Stimulated activated CD8-positive, alpha-beta memory T cell treated with anti-CD3 and anti-CD28 coated beads, Interleukin-7, amount 100 ng/mL, for 1 hour (primary cell): ENCODE measurements at regions not wholly inside any gene's neighbourhood (a gene's known extent, or its start where the extent isn't known, plus 50 kb on each side); places are given as distances from the start of the nearest gene placed in this dataset.

Experiments
- DNase-seq, 2 donors: peaks; one replicate each; pipeline ENCODE4 v3.0.0-alpha.2; 2020; ENCODE audit warnings: low read depth in 2 of 2

GRCh38 chr1:199319341-199319740, 680.5 kb downstream of the PTPRC start:
- no peak for DNase-seq

DNA sequence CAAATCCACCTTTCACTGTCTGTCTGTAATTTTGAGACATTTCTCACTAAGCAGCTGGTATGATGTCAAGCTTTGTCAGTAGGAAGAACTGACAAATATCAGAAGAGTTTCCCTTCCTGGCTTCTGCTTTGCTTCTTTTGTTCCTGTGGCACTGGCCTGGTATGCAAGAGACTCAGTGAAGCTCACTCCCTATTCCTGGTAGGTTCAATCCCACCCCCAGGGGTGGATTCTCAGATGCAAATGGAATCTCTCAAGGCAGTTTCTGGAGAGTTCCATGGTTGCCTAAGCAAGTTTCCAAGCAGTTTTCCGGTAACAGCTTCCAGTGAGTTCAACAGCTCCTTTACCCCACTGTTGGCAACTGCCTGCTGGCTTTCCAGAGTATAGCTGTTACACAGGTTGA, 683.4 kb downstream of the PTPRC start:
- DNase-seq, result no peak

- no peak for DNase-seq
Observed at GRCh38 chr1:199333180-199333579, 694.3 kb upstream of the NR5A2 start.

GRCh38 chr1:199335496-199335895, 692.0 kb upstream of the NR5A2 start:
- DNase-seq, result no peak

GRCh38 chr1:199336745-199337640, 690.5 kb upstream of the NR5A2 start:
- no peak for DNase-seq

DNA sequence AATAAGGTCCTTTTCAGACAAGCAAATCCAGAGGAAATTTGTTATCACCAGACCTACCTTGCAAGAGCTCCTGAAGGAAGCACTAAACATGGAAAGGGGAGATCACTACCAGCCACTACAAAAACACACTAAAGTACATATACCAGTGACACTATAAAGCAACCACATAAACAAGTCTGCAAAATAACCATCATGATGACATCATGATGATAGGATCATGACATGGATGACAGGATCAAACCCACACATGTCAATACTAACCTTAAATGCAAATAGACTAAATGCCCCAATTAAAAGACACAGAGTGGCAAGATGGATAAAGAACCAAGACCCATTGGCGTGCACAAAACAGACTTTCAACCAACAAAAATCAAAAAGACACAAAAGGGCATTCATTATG, 688.8 kb upstream of the NR5A2 start:
- no peak for DNase-seq

DNA sequence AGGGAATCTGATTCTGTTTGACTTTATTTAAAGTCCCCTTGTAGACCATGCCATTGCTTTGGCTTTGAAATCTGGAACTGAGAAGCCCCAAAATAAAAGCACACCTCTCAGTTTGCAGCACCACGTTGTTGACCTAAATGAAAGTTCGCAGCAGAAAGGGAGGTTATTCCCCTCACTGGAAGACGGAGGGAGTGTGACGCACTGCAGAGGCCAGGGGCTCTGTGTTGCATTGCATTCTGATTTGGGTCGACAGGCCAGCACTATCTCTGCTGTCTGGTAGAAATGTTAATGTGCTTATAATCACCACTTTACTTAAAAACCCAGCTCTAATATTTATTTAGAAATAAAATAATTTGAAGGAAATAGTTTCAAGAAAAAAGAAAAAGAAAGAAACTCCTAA, 675.2 kb upstream of the NR5A2 start:
- no peak for DNase-seq

GRCh38 chr1:199353906-199354305, 673.6 kb upstream of the NR5A2 start:
- DNase-seq, result no peak

DNA sequence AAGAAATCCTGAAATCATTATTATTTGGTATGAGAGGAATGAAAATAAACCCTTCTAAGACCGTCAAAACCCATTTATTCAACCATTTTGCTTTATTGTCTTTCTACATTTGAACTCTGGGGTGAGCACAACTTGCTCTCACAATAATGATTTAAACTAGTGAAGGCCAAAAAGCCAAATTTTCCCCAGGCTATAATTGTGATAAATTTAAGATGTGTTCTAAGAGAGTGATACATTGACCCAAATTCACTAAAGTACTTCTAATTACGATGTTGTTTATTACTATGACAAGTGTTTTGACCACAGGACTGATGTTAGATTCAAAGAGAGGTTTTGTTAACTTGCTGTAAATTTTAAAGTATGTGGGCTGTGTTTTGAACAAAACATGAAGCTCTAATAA, 670.9 kb upstream of the NR5A2 start:
- DNase-seq, result no peak

GRCh38 chr1:199357599-199357998, 669.9 kb upstream of the NR5A2 start:
- DNase-seq, result no peak

DNA sequence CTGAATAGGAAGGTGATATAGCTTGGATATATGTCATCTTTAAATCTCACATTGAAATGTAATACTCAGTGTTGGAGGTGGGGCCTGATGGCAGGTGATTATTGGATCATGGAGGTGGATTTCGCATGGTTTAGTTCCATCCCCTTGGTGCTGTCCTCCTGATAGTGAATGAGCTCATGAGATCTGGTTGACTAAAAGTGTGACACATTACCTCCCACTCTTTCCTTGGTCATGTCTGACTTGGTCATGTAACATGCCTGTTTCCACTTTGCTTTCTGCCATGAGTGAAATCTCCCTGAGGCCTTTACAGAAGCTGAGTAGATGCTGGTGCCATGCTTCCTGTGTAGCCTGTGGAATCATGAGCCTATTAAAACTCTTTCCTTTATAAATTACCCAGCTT, 664.5 kb upstream of the NR5A2 start:
- no peak for DNase-seq

GRCh38 chr1:199373139-199373538, 654.4 kb upstream of the NR5A2 start:
- no peak for DNase-seq

GRCh38 chr1:199377211-199377610, 650.3 kb upstream of the NR5A2 start:
- no peak for DNase-seq

DNA sequence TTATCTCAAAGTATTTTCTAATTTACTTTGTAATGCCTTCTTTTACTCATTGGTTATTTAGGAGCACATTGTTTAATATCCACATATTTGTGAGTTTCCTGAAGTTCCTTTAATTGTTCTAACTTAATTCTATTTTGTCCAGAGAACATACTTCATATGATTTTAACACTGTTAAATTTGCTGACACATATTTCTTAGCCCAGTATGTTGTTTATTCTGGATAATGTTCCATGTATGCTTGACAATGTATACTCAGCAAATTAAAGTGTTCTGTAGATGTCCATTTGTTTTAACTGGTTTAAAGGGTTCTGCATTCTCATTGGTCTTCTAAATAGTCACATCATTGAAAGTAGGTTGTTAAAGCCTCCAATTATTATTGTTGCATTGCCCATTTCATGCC, 643.7 kb upstream of the NR5A2 start:
- no peak for DNase-seq

- no peak for DNase-seq
Observed at GRCh38 chr1:199394856-199395255, 632.7 kb upstream of the NR5A2 start.

GRCh38 chr1:199396456-199396855, 631.1 kb upstream of the NR5A2 start:
- DNase-seq, result no peak

DNA sequence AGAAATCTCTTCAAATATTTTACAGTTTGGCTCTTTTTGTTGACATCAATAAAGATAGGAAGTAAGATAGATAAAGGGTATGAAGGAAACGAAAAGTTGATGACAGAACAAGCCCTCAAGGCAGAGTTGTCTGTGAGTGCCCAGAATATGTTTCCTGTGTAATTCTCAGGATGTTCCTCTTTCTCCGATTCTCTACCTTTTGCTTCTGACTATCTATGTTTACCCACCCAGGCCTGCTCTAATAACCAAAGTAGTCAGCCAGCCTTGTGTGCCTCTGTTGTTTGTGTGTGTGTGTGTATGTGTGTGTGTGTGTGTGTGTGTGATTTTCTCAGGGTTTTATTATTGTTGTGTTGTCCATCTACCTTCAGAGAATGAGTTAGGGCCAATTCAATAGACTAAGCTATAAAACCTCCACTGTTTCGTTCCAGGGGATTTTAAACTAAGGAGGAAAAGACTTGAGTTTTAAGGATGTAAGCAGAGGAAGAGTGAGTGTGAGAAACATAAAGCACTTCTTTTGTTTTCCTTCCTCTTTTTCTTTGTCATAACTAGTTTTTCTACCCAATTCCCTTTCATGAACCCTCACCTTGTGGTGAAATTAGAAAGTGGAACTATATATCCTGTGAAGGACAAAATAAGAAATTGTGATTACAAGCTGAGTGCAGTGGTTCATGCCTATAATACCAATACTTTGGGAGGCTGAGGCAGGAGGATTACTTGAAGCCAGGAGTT, 627.4 kb upstream of the NR5A2 start:
- no peak for DNase-seq

DNA sequence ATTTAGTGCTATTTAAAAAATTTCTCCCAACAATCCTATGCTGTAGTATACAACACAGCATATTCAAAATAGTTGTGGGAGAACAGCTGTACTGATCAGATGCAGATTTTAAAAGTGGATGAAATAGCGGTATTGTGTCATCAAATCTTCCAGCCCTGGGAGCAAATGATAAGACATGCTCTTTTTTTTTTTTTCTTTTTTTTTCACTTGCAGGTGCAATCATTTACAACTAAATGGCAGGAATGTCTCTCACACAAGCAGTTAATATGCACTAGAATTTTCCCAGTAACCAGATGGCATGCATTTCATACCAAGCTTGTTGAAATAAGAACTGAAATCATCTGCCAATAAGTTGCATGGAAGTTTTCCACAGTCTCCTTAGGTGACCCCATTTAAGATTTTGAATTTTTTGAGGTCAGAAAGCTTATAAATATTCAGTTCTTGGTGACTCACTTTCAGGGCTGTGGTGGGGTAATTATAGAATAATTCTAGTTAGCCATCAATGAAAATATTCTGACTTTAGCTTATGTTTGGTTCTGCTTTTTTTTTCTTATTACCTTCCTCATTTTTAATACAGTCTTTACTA, 623.9 kb upstream of the NR5A2 start:
- DNase-seq, result no peak

DNA sequence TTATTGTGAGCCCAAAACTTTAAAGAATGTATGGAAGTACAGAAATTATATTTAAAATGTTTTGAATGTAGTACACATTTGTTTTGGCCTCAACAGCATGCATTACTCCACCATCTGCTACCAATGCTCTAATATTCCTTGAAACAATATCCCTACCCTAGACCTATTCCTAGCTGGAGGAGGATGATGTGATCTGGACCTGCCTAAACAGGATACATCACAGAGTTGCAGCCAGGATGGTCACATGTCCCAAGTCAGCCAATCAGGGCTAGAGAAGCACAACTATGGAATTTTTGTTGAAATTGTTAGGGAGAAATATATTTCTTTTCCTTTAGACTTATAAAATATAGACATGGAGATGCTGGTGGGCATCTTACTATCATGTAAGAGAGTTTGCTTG, 623.3 kb upstream of the NR5A2 start:
- DNase-seq, result no peak

- no peak for DNase-seq
Observed at GRCh38 chr1:199404976-199405375, 622.5 kb upstream of the NR5A2 start.

DNA sequence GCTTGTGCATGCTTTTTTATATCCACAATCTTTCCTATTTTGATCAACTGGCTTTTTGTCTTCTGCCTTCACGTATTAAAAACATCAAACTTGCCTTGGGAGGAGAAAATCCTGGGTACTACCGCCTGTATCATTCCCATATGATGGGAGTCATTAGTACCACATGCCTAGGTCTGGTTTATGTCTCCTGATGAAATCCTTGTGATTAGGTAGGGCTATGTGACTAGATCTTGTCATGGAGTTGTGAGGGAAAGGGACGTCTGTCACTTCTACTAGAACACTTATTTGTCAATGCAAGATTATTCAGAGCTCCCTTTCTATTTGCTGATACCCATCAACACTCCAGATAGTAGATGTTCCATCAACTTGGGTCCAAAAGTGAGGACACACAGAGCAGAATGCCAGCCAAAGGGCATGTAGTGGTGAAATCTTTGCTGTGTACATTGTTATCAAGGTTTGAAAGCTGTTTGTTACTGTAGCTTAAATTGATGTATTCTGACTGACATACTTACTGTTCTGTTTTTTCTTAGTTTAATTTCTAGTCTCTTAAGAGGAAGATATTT, 621.8 kb upstream of the NR5A2 start:
- no peak for DNase-seq

- DNase-seq, result no peak
Observed at GRCh38 chr1:199410462-199410861, 617.0 kb upstream of the NR5A2 start.

- no peak for DNase-seq
Observed at GRCh38 chr1:199411506-199411905, 616.0 kb upstream of the NR5A2 start.
